ENCODE measurements at regions not wholly inside any gene's neighbourhood (a gene's known extent, or its start where the extent isn't known, plus 50 kb on each side); places are given as distances from the start of the nearest gene placed in this dataset.

- TF ChIP-seq CTCF (conservative IDR thresholded peaks at IDR 0.05) (no peak), EZH2 (IDR thresholded peaks at IDR 0.05; ENCODE audit: low read depth) (no peak)
These were observed 354.6 kb upstream of the ROPN1 start for GRCh38 chr3:124346487-124346886.
